SK-N-SH (cell line): ENCODE measurements at regions not wholly inside any gene's neighbourhood (a gene's known extent, or its start where the extent isn't known, plus 50 kb on each side); places are given as distances from the start of the nearest gene placed in this dataset.

ENCODE experiments used
- CTCF ChIA-PET: fragments of 300-600, 350-600 bp; formaldehyde crosslinking; extraction: SDS; loops from one replicate; lab custom pipeline; 2021; lab: Yijun Ruan, JAX
- POLR2A ChIA-PET: fragments of 350-600 bp; sonication (Branson Sonifier 250); formaldehyde crosslinking; extraction: SDS; loops from one replicate; lab custom pipeline; 2020; ENCODE audit warnings: antibody characterized with exemption, inconsistent platforms; lab: Yijun Ruan, JAX
- DNase-seq: peaks from one replicate; pipeline ENCODE4 v3.0.0; 2012
- H2AFZ ChIP-seq: fragments of 200-600 bp; sonication (generic); 2 replicates; pipeline ENCODE4 v1.8.1; 2016; ENCODE audit warnings: antibody characterized with exemption, mild to moderate bottlenecking, low read depth
- H3F3A ChIP-seq: fragments of 200-600 bp; sonication (generic); replicated peaks from 2 replicates; pipeline ENCODE3; 2016; ENCODE audit warnings: antibody characterized with exemption, mild to moderate bottlenecking; ENCODE audit not compliant: insufficient read depth
- H3K27ac ChIP-seq, 2 experiments: fragments of 200-500 bp in 1 of 2; fragments of 200-600 bp in 1 of 2; sonication (Bioruptor generic) in 1 of 2; sonication (generic), shearing (Covaris generic) in 1 of 2; 2 replicates each; pipeline versions ENCODE4 v1.5.1 to v1.6.1; 2014 to 2016; ENCODE audit warnings: low read depth in 2 of 2, inconsistent platforms in 1 of 2, low read length in 1 of 2, mild to moderate bottlenecking in 1 of 2, mixed read lengths in 1 of 2
- H3K27me3 ChIP-seq: fragments of 200-600 bp; sonication (generic), shearing (Covaris generic); 2 replicates; pipeline ENCODE4 v1.6.1; 2016; ENCODE audit warnings: mixed run types; ENCODE audit not compliant: insufficient read depth
- H3K36me3 ChIP-seq, 2 experiments: fragments of 200-500 bp in 1 of 2; fragments of 200-600 bp in 1 of 2; sonication (Bioruptor generic) in 1 of 2; sonication (generic) in 1 of 2; replicated peaks in 1 of 2; 2 replicates each; pipeline versions ENCODE3 to v1.5.1; 2014 to 2016; ENCODE audit warnings: low read length in 1 of 2, mild to moderate bottlenecking in 1 of 2; ENCODE audit not compliant: insufficient read depth in 2 of 2, control insufficient read depth in 1 of 2
- H3K4me1 ChIP-seq, 2 experiments: fragments of 200-500 bp in 1 of 2; fragments of 200-600 bp in 1 of 2; sonication (Bioruptor generic) in 1 of 2; sonication (generic), shearing (Covaris generic) in 1 of 2; 2 replicates each; pipeline versions ENCODE4 v1.5.1 to v1.6.1; 2014 to 2016; ENCODE audit warnings: low read depth in 1 of 2, low read length in 1 of 2, mixed run types in 1 of 2; ENCODE audit not compliant: insufficient read depth in 2 of 2, control insufficient read depth in 1 of 2
- H3K4me2 ChIP-seq: fragments of 200-600 bp; sonication (generic), shearing (Covaris generic); 2 replicates; pipeline ENCODE4 v1.6.1; 2017; ENCODE audit warnings: mixed run types
- H3K4me3 ChIP-seq, 2 experiments: fragments of 200-500 bp in 1 of 2; fragments of 200-600 bp in 1 of 2; sonication (Bioruptor generic) in 1 of 2; sonication (generic), shearing (Covaris generic) in 1 of 2; 2 replicates each; pipeline versions ENCODE4 v1.5.1 to v1.8.1; 2014 to 2016; ENCODE audit warnings: low read depth in 2 of 2, inconsistent platforms in 1 of 2, low read length in 1 of 2, mild to moderate bottlenecking in 1 of 2, mixed read lengths in 1 of 2, moderate library complexity in 1 of 2
- H3K79me2 ChIP-seq: fragments of 200-600 bp; sonication (generic); 2 replicates; pipeline ENCODE4 v1.8.1; 2017; ENCODE audit warnings: mild to moderate bottlenecking; ENCODE audit not compliant: insufficient read depth
- H3K9ac ChIP-seq: fragments of 200-600 bp; sonication (generic); 2 replicates; pipeline ENCODE4 v1.6.1; 2017; ENCODE audit warnings: mixed run types
- H3K9me2 ChIP-seq: fragments of 200-600 bp; sonication (generic); 2 replicates; pipeline ENCODE4 v1.6.1; 2017; ENCODE audit warnings: mixed run types
- H3K9me3 ChIP-seq: fragments of 200-600 bp; sonication (generic); 2 replicates; pipeline ENCODE4 v1.6.1; 2017; ENCODE audit warnings: mixed run types, mild to moderate bottlenecking, moderate library complexity
- H4K20me1 ChIP-seq: fragments of 200-600 bp; sonication (generic); 2 replicates; pipeline ENCODE4 v1.6.1; 2017; ENCODE audit warnings: mild to moderate bottlenecking, mixed run types; ENCODE audit not compliant: insufficient read depth
- CHD2 ChIP-seq: fragments of 150-350 bp; IDR thresholded peaks from 2 replicates; pipeline ENCODE4 v1.6.1; 2018; ENCODE audit warnings: low read length; ENCODE audit not compliant: partially characterized antibody
- ELF1 ChIP-seq: IDR thresholded peaks from 2 replicates; pipeline ENCODE4 v1.4.0; 2012
- FOSL2 ChIP-seq: IDR thresholded peaks from 2 replicates; pipeline ENCODE4 v1.4.0; 2012; ENCODE audit warnings: low read depth, mild to moderate bottlenecking, moderate library complexity, borderline replicate concordance
- FOXJ3 ChIP-seq: sonication (generic); formaldehyde crosslinking; IDR thresholded peaks from 2 replicates; pipeline ENCODE4 v1.5.1; 2020; ENCODE audit warnings: mild to moderate bottlenecking, missing genetic modification reagents
- FOXM1 ChIP-seq: IDR thresholded peaks from 2 replicates; pipeline ENCODE4 v1.4.0; 2012; ENCODE audit warnings: low read depth, mild to moderate bottlenecking
- GABPA ChIP-seq: IDR thresholded peaks from 2 replicates; pipeline ENCODE4 v1.4.0; 2012; ENCODE audit warnings: low read depth, mild to moderate bottlenecking
- GATA2 ChIP-seq: sonication (generic); formaldehyde crosslinking; IDR thresholded peaks from 2 replicates; pipeline ENCODE4 v1.5.0; 2020; ENCODE audit warnings: mild to moderate bottlenecking, missing genetic modification reagents
- JUND ChIP-seq: IDR thresholded peaks from 2 replicates; pipeline ENCODE4 v1.4.0; 2012
- MEF2A ChIP-seq: IDR thresholded peaks from 2 replicates; pipeline ENCODE4 v1.4.0; 2012; ENCODE audit warnings: low read depth, borderline replicate concordance
- NFIC ChIP-seq: IDR thresholded peaks from 2 replicates; pipeline ENCODE4 v1.4.0; 2012; ENCODE audit warnings: borderline replicate concordance
- RAD21 ChIP-seq: IDR thresholded peaks from 2 replicates; pipeline ENCODE4 v1.6.1; 2012; ENCODE audit warnings: mild to moderate bottlenecking, low read length
- SIN3A ChIP-seq: IDR thresholded peaks from 2 replicates; pipeline ENCODE4 v1.6.1; 2012; ENCODE audit warnings: low read depth, mild to moderate bottlenecking, low read length, moderate library complexity, borderline replicate concordance
- TCF12 ChIP-seq: IDR thresholded peaks from 2 replicates; pipeline ENCODE4 v1.4.0; 2012
- TEAD4 ChIP-seq: IDR thresholded peaks from 2 replicates; pipeline ENCODE4 v1.4.0; 2012; ENCODE audit warnings: mild to moderate bottlenecking, borderline replicate concordance; ENCODE audit not compliant: insufficient read depth
- WGBS: methylation state at CpG from one replicate; pipeline ENCODE4 v1.1.6; 2017; ENCODE audit warnings: low lambda C conversion rate; 5-methylcytosine and 5-hydroxymethylcytosine counted together
- TF ChIP-seq, protein P1 (sequence below): IDR thresholded peaks from 2 replicates; pipeline ENCODE4 v1.4.0; 2012; ENCODE audit warnings: low read depth, borderline replicate concordance
- TF ChIP-seq, protein P2 (sequence below): fragments of 150-350 bp; IDR thresholded peaks from 2 replicates; pipeline ENCODE4 v1.6.1; 2017; ENCODE audit warnings: antibody characterized with exemption, low read length, low read depth, borderline replicate concordance
- TF ChIP-seq, protein P3 (sequence below): IDR thresholded peaks from 2 replicates; pipeline ENCODE4 v1.4.0; 2012; ENCODE audit warnings: low read depth, borderline replicate concordance
- TF ChIP-seq, protein P4 (sequence below): IDR thresholded peaks from 2 replicates; pipeline ENCODE4 v1.4.0; 2012; ENCODE audit warnings: low read depth
- TF ChIP-seq, protein P5 (sequence below): fragments of 200-600 bp; sonication (generic); IDR thresholded peaks from 2 replicates; pipeline ENCODE4 v1.6.1; 2017; ENCODE audit warnings: antibody characterized with exemption, mild to moderate bottlenecking, moderate library complexity

DNA sequence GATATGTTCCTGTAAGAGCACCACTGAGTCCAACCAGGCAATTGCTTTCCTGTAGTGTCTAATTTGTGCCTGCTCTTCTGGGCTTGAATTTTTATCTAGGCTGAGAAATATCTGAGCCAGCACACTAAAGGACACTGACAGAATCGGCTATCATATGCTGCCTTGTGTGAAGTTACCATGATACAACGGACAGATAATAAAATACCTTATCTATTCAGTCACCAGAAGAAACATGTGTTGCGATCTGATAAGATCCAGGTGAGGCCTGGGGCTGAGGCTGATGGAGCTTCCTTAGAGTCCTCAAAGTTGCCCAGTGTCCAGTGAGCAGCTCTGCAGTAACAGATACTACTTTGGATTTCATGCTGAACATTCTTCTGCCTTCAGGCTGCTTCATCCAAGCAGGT, 111.8 kb downstream of the ZNF518B start:
- no peak overlapping the region for H2AFZ ChIP-seq
- no peak overlapping the region for H3K4me3 ChIP-seq
- CTCF ChIA-PET, result no interaction called here
- H3K27me3 ChIP-seq, result no peaks in the 10 kb centered on the region
- WGBS, result 8% methylated on average over 3 of the region's 3 CpGs
- no peaks in the 10 kb centered on the region for H3K79me2 ChIP-seq
- no peaks in the 10 kb centered on the region for H3K9me2 ChIP-seq
- H4K20me1 ChIP-seq, result no peaks in the 10 kb centered on the region
- no peak overlapping the region for H3K9ac ChIP-seq
- H3K4me2 ChIP-seq, result no peak overlapping the region
- TF ChIP-seq SIN3A (no peak), RAD21 (no peak), CHD2 (no peak), NFIC (no peak), FOXM1 (no peak), ELF1 (no peak), FOSL2 (no peak), FOXJ3 (no peak), GABPA (no peak), TCF12 (no peak), JUND (no peak), TEAD4 (no peak), GATA2 (no peak), MEF2A (no peak)
- TF ChIP-seq, protein P1, sequence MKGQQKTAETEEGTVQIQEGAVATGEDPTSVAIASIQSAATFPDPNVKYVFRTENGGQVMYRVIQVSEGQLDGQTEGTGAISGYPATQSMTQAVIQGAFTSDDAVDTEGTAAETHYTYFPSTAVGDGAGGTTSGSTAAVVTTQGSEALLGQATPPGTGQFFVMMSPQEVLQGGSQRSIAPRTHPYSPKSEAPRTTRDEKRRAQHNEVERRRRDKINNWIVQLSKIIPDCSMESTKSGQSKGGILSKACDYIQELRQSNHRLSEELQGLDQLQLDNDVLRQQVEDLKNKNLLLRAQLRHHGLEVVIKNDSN, result no peak
- TF ChIP-seq, protein P2, sequence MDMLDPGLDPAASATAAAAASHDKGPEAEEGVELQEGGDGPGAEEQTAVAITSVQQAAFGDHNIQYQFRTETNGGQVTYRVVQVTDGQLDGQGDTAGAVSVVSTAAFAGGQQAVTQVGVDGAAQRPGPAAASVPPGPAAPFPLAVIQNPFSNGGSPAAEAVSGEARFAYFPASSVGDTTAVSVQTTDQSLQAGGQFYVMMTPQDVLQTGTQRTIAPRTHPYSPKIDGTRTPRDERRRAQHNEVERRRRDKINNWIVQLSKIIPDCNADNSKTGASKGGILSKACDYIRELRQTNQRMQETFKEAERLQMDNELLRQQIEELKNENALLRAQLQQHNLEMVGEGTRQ, result no peak
- TF ChIP-seq, protein P3, sequence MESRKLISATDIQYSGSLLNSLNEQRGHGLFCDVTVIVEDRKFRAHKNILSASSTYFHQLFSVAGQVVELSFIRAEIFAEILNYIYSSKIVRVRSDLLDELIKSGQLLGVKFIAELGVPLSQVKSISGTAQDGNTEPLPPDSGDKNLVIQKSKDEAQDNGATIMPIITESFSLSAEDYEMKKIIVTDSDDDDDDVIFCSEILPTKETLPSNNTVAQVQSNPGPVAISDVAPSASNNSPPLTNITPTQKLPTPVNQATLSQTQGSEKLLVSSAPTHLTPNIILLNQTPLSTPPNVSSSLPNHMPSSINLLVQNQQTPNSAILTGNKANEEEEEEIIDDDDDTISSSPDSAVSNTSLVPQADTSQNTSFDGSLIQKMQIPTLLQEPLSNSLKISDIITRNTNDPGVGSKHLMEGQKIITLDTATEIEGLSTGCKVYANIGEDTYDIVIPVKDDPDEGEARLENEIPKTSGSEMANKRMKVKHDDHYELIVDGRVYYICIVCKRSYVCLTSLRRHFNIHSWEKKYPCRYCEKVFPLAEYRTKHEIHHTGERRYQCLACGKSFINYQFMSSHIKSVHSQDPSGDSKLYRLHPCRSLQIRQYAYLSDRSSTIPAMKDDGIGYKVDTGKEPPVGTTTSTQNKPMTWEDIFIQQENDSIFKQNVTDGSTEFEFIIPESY, result no peak
- TF ChIP-seq, protein P4, sequence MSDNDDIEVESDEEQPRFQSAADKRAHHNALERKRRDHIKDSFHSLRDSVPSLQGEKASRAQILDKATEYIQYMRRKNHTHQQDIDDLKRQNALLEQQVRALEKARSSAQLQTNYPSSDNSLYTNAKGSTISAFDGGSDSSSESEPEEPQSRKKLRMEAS, result no peak
- no peaks in the 10 kb centered on the region for H3K9me3 ChIP-seq
- H3F3A ChIP-seq, result no peaks in the 10 kb centered on the region
- H3K4me1 ChIP-seq, result no peaks in the 10 kb centered on the region
- POLR2A ChIA-PET, result no interaction called here
- no peaks in the 10 kb centered on the region for H3K36me3 ChIP-seq
- no peak overlapping the region for H3K27ac ChIP-seq
- DNase-seq, result no peak

DNA sequence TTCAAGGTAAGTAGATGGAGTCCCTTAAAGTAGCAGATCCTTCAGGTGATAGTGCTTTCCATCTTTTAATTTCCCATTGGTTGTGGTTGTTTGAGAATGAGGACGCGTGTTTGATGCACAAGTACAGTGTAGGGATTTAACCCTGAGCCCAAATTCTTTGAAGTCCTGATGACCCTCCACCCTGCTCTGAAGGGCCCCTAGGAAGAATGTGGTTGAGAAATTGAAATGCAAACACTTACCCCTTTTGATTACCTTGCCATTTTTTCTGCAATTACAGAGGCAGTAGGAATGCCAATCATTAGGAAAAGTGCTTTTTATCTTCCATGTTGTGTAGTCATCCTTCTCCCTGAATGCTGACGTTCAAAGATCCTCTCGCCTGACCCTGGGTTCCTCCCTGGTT, 112.4 kb downstream of the ZNF518B start:
- Histone ChIP-seq H4K20me1 (no peaks in the 10 kb centered on the region), H3K9ac (no peak overlapping the region), H3K9me2 (no peaks in the 10 kb centered on the region), H3K4me3 (no peak overlapping the region), H3K4me2 (no peak overlapping the region), H3F3A (no peaks in the 10 kb centered on the region), H3K9me3 (no peaks in the 10 kb centered on the region), H3K36me3 (no peaks in the 10 kb centered on the region), H3K79me2 (no peaks in the 10 kb centered on the region), H2AFZ (no peak overlapping the region), H3K4me1 (no peaks in the 10 kb centered on the region), H3K27ac (no peak overlapping the region), H3K27me3 (no peaks in the 10 kb centered on the region)
- DNase-seq, result no peak
- TF ChIP-seq ELF1 (no peak), MEF2A (no peak)
- TF ChIP-seq, protein P5, sequence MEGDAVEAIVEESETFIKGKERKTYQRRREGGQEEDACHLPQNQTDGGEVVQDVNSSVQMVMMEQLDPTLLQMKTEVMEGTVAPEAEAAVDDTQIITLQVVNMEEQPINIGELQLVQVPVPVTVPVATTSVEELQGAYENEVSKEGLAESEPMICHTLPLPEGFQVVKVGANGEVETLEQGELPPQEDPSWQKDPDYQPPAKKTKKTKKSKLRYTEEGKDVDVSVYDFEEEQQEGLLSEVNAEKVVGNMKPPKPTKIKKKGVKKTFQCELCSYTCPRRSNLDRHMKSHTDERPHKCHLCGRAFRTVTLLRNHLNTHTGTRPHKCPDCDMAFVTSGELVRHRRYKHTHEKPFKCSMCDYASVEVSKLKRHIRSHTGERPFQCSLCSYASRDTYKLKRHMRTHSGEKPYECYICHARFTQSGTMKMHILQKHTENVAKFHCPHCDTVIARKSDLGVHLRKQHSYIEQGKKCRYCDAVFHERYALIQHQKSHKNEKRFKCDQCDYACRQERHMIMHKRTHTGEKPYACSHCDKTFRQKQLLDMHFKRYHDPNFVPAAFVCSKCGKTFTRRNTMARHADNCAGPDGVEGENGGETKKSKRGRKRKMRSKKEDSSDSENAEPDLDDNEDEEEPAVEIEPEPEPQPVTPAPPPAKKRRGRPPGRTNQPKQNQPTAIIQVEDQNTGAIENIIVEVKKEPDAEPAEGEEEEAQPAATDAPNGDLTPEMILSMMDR, result no peak
- ChIA-PET CTCF (no interaction called here), POLR2A (no interaction called here)
- WGBS, result 10% methylated on average over 4 of the region's 4 CpGs
